Heart left ventricle (tissue), 16 donors: ENCODE measurements at regions not wholly inside any gene's neighbourhood (a gene's known extent, or its start where the extent isn't known, plus 50 kb on each side); places are given as distances from the start of the nearest gene placed in this dataset.

Source experiments
- ATAC-seq, 4 donors: fragments of 200-7000 bp; cut with Tn5 transposase; one replicate each; pipeline ENCODE4 v1.9.1; 2020 to 2022; ENCODE audit warnings: moderate library complexity in 4 of 4, mild to moderate bottlenecking in 3 of 4, moderate number of reproducible peaks in 1 of 4
- DNase-seq, 5 donors: peaks; one replicate each; pipeline ENCODE4 v3.0.0-alpha.2; 2020
- H3K27ac ChIP-seq, 12 donors: fragments of 200-600 bp; sonication (generic) in 4 of 12; one replicate each; pipeline versions ENCODE4 v1.5.0 to v1.8.0; 2016 to 2022; ENCODE audit warnings: mild to moderate bottlenecking in 2 of 12
- H3K27me3 ChIP-seq, 9 donors: fragments of 200-600 bp; sonication (generic) in 2 of 9; one replicate each; pipeline versions ENCODE4 v1.5.1 to v1.8.0; 2016 to 2022; ENCODE audit warnings: mild to moderate bottlenecking in 3 of 9
- H3K36me3 ChIP-seq, 9 donors: fragments of 200-600 bp; sonication (generic) in 2 of 9; one replicate each; pipeline versions ENCODE4 v1.5.0 to v1.8.0; 2018 to 2022; ENCODE audit warnings: mild to moderate bottlenecking in 2 of 9
- H3K4me1 ChIP-seq, 12 donors: fragments of 200-600 bp; sonication (generic) in 4 of 12; one replicate each; pipeline versions ENCODE4 v1.5.0 to v1.8.0; 2016 to 2022; ENCODE audit warnings: mild to moderate bottlenecking in 3 of 12
- H3K4me3 ChIP-seq, 12 donors: fragments of 200-600 bp; sonication (generic) in 4 of 12; one replicate each; pipeline versions ENCODE4 v1.5.0 to v1.8.0; 2017 to 2022; ENCODE audit warnings: mild to moderate bottlenecking in 9 of 12, moderate library complexity in 4 of 12
- H3K9me3 ChIP-seq, 12 donors: fragments of 200-600 bp; sonication (generic) in 4 of 12; one replicate each; pipeline versions ENCODE4 v1.5.0 to v1.8.0; 2016 to 2022; ENCODE audit warnings: mild to moderate bottlenecking in 1 of 12
- CTCF ChIP-seq, 12 donors: fragments of 200-600 bp; sonication (generic) in 4 of 12; IDR thresholded peaks; one replicate each; pipeline versions ENCODE4 v1.5.0 to v1.8.0; 2018 to 2022; ENCODE audit warnings: antibody characterized with exemption in 12 of 12, mild to moderate bottlenecking in 5 of 12
- POLR2A ChIP-seq, 2 donors: fragments of 450-650 bp; IDR thresholded peaks; one replicate each; pipeline ENCODE4 v1.6.1; 2017; ENCODE audit warnings: antibody characterized with exemption in 2 of 2, mild to moderate bottlenecking in 2 of 2, moderate library complexity in 2 of 2
- WGBS, 4 donors: extraction: QIAGEN DNeasy Blood & Tissue Kit in 2 of 4; methylation state at CpG; one replicate each; pipeline versions ENCODE4 v1.1.5 to v1.1.7; 2013 to 2018; 5-methylcytosine and 5-hydroxymethylcytosine counted together
- intact Hi-C, 10 donors: fragments of 100-400 bp; cut with DNase I; formaldehyde crosslinking; loops; one replicate each; pipeline versions ENCODE4 v1.11.1 to v1.14.2; 2022
- donor health status: ischemic (EF 13 %, LVEDD 7.1; RV severe dilation, severe dysfunction).
- donor health status: healthy with polysubstance abuse.
- donor health status: DM: no; HTN: yes; CAD: no.
- donor health status: DM: no; HTN: no; CAD: no.
- donor health status: ischemic (EF 25% LVEDD 6.9; RV normal size, moderate dysfunction).
- donor health status: ischemic (EF 25% LVEDD 5.7; RV mildly dilated, moderate dysfunction).
- donor health status: healthy.
- donor health status: DM: yes; HTN: yes; CAD: no.
- donor health status: ischemic (EF 35%, LVEDD 5.7; RV mildly dilated, moderate dysfunction).
- donor health status: nonischemic (EF 11% LVEDD 7.7; RV severe dilation, severe dysfunction).
- donor health status: DM: yes; HTN: yes; CAD: no.
- donor health status: PGD.
- donor health status: ischemic (EF 29% LVEDD 5.4; RV normal size, mild dysfunction).
- donor health status: nonischemic (EF 23%, LVEDD 6.1; RV moderate dilation, normal function).

GRCh38 chr11:115720602-115721245 lies 216.5 kb upstream of the CADM1 start:
- 64 to 71% (median 67%) methylated on average over 9 of the region's 9 CpGs for WGBS, 4 donors
- TF ChIP-seq CTCF (IDR thresholded peaks at IDR 0.05) (no peak), POLR2A (IDR thresholded peaks at IDR 0.05) (no peak)
- Histone ChIP-seq H3K27ac (no peak overlapping the region), H3K4me3 (no peak overlapping the region), H3K27me3 (peaks cover 0 to 4% (median 0%) of the 10 kb centered on the region in 9 donors), H3K9me3 (peaks cover 0 to 8% (median 0%) of the 10 kb centered on the region in 12 donors), H3K4me1 (peaks cover 0 to 10% (median 0%) of the 10 kb centered on the region in 12 donors), H3K36me3 (no peaks in the 10 kb centered on the region)
- intact Hi-C loops: no loop called here
- ATAC-seq (no peak), DNase-seq (peak in 1 of 5 donors; percentile 39)

- H3K27ac ChIP-seq: no peak overlapping the region
- intact Hi-C loops: no loop called here
- no peak overlapping the region for H3K4me3 ChIP-seq
- H3K9me3 ChIP-seq: no peaks in the 10 kb centered on the region
- TF ChIP-seq POLR2A (IDR thresholded peaks at IDR 0.05): no peak
- no peak for TF ChIP-seq CTCF (IDR thresholded peaks at IDR 0.05)
- no peak for DNase-seq
- H3K4me1 ChIP-seq: peaks cover 0 to 10% (median 0%) of the 10 kb centered on the region in 12 donors
- ATAC-seq: no peak
- H3K27me3 ChIP-seq: peaks cover 0 to 4% (median 0%) of the 10 kb centered on the region in 9 donors
- no peaks in the 10 kb centered on the region for H3K36me3 ChIP-seq
- 93 to 98% (median 95%) methylated on average over 3 of the region's 3 CpGs for WGBS, 4 donors
Observed at GRCh38 chr11:115718945-115719344, 214.7 kb upstream of the CADM1 start.

- Histone ChIP-seq H3K36me3 (no peaks in the 10 kb centered on the region), H3K4me1 (peaks cover 0 to 10% (median 0%) of the 10 kb centered on the region in 12 donors), H3K4me3 (no peak overlapping the region), H3K9me3 (no peaks in the 10 kb centered on the region), H3K27ac (no peak overlapping the region), H3K27me3 (peaks cover 0 to 4% (median 0%) of the 10 kb centered on the region in 9 donors)
- WGBS, 4 donors: 73 to 86% (median 82%) methylated on average over 6 of the region's 6 CpGs
- TF ChIP-seq POLR2A (IDR thresholded peaks at IDR 0.05) (no peak), CTCF (IDR thresholded peaks at IDR 0.05) (no peak)
- ATAC-seq (no peak), DNase-seq (no peak)
- intact Hi-C loops: no loop called here
Observed at GRCh38 chr11:115718106-115718505, 213.9 kb upstream of the CADM1 start.

- DNase-seq (peak in 3 of 5 donors; percentile 28 to 37 (median 33)), ATAC-seq (peak; percentile 51 to 87 (median 70))
- H3K27ac ChIP-seq: peak overlapping the region in 5 of 12 donors; percentile 15 to 64 (median 41)
- TF ChIP-seq POLR2A (IDR thresholded peaks at IDR 0.05): no peak
- no peak for TF ChIP-seq CTCF (IDR thresholded peaks at IDR 0.05)
- H3K4me1 ChIP-seq: peaks cover 0 to 10% (median 0%) of the 10 kb centered on the region in 12 donors
- H3K9me3 ChIP-seq: no peaks in the 10 kb centered on the region
- 54 to 69% (median 63%) methylated on average over 24 to 29 of the region's 29 CpGs for WGBS, 4 donors
- no peaks in the 10 kb centered on the region for H3K36me3 ChIP-seq
- peaks cover 0 to 4% (median 0%) of the 10 kb centered on the region in 9 donors for H3K27me3 ChIP-seq
- H3K4me3 ChIP-seq: peak overlapping the region in 9 of 12 donors; percentile 12 to 54 (median 42)
- intact Hi-C loops: no loop called here
Observed at GRCh38 chr11:115716601-115717529, 212.7 kb upstream of the CADM1 start.
